GM19025 (cell line): ENCODE measurements at regions not wholly inside any gene's neighbourhood (a gene's known extent, or its start where the extent isn't known, plus 50 kb on each side); places are given as distances from the start of the nearest gene placed in this dataset.
"Not testable (repeated sequence)": the region's sequence is repeated elsewhere in the genome, so short reads cannot be mapped to it uniquely, and the experiment has no call there.

ENCODE experiments used
- ATAC-seq: cut with Tn5 transposase; IDR thresholded peaks from one replicate; pipeline ENCODE4 v1.9.1; 2021; ENCODE audit warnings: mild to moderate bottlenecking, low read depth, moderate library complexity; ENCODE audit not compliant: unreplicated experiment

GRCh38 chr6:19892260-19892659 lies 55.1 kb downstream of the ID4 start:
- ATAC-seq: no peak

DNA sequence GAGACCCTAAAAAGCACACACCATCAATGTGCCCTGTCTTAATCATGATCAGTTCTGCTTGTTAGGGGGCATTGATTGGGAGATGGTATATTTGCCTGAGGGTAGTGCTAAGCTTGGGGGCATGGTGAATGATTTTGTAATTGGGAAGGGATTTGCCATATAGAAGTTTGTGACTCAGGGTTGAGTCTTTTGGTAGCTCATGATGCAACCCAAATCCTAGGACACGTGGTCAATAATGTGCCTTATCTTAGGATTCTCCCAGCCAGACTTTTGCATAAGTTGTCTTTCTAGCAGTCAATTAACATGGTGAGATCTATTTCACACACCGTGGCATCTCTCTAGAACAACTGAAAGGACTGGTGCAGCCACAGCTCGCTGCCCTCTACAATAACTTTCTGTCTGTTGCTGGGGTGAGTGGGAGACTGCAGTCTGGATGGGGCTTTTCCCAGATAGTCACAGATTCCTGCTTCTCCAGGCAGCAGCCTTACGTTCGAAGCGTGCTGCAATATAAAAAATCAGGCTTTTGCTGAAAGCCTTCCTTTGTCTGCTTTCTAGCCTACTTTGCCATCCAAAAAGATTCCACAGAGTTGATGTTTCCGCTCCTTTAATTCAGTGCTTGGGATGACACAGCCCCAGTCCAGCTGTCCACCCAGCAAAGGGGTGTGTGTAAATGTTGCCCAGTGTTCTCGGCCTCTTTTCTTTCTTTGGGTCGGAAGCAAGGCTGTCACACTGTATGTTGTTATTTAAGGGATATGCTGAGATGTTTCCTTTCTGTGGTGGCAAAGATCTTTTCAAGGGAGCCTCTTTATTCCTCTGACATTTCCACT lies 58.9 kb downstream of the ID4 start:
- ATAC-seq: no peak

GRCh38 chr6:19896693-19897010 lies 59.5 kb downstream of the ID4 start:
- ATAC-seq: no peak

DNA sequence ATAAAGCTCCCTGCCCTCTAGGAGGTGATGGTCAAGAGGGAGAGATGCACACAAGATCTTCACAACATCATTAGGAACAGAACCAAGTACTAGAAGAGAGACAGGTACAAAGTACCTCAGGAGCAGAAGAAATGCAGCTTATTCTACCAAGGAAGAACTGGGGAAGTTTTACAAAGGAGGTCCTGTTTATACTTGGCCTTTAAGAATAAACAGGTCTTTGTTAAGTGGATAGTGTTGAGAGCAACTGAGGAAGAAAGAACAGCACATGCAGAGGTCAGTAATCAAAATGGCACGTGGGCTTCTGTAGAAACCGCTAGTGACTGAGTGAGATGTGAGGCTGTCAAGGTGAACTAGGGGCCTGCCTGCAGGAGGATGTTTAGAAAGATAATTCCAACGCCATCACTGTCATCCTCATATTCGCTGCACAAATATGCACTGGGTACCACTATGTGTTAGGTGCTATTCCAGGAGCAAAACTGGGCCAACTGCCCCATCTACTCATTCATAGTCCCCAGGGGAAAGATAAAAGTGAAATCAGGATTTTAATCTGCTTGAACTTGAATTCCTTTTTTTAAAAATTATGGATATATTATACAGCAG lies 61.1 kb downstream of the ID4 start:
- ATAC-seq: no peak

DNA sequence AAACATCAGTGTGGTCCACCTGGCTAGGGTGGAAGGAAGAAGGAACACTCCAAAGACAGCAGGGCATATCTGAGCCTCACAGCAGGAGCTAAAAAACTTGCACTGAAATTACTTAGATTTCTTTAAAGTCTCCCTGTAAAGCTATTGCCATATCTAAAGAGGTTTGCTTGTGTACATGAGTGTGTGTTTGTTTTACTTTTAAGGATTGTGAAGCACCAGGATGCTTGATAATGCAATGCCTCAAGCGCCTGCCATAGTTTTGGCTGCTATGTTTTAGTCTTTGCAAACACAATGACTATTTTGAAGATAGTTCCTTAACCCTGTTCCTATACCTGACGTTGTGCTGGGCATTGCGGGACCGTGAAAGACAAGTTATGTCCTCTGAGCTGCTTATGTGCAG lies 65.0 kb downstream of the ID4 start:
- no peak for ATAC-seq

DNA sequence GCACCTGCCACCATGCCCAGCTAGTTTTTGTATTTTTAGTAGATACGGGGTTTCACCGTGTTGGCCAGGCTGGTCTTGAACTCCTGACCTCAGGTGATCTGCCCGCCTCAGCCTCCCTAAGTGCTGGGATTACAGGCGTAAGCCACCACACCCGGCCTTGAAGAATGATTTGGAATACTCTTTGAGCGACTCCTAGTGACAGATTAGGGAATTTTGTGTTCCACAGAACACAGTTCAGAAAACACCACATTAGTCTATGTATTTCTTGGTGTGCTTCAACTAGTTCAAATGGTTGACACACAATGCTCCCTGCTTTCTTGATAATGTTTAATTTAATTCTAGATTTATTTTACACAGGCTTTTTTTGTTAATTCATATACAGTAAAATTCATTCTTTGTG lies 67.2 kb downstream of the ID4 start:
- not testable (repeated sequence) for ATAC-seq

- ATAC-seq: no peak
These were observed 68.4 kb downstream of the ID4 start for GRCh38 chr6:19905584-19905983.

- ATAC-seq: no peak
These were observed 69.0 kb downstream of the ID4 start for GRCh38 chr6:19906171-19906570.

DNA sequence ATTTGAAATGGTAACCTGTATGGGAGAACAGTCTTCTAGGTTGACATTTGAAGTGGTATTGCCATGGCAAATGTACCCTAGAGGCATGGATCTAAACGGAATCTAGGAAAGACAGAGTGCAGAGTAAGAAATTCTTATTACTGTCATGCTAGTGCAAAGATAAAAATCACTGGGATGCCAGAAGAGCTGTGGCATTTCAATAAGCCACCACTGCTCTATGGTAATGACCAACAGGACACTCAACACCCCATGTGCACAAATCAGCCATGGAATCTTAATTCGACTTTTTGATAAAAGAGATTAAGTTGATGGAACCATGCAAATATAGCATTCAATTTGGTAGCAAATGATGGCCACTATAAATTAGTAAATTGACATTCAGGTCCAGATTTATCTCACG lies 74.1 kb downstream of the ID4 start:
- no peak for ATAC-seq

- no peak for ATAC-seq
These were observed 81.3 kb downstream of the ID4 start for GRCh38 chr6:19918436-19918835.

GRCh38 chr6:19921786-19922185 lies 84.6 kb downstream of the ID4 start:
- no peak for ATAC-seq

DNA sequence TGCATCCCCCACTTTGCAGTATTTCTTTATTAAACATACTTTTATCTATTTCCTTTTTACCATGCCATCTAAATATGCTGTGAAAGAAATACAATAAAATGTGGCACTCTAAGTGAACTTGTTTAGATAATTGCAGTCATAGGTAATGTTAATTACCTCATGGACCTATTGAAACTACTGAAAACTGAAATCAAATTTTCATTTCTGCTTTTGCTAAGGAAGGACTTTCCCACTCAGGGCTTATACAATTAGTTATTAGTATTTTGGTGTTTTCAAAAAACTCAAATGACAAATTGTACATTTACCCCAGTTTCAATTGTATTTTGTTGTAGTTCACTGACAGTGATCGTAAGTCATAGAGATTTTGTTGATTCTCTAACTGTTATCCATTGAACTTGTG lies 88.4 kb downstream of the ID4 start:
- no peak for ATAC-seq

- no peak for ATAC-seq
These were observed 91.3 kb downstream of the ID4 start for GRCh38 chr6:19928461-19928860.

DNA sequence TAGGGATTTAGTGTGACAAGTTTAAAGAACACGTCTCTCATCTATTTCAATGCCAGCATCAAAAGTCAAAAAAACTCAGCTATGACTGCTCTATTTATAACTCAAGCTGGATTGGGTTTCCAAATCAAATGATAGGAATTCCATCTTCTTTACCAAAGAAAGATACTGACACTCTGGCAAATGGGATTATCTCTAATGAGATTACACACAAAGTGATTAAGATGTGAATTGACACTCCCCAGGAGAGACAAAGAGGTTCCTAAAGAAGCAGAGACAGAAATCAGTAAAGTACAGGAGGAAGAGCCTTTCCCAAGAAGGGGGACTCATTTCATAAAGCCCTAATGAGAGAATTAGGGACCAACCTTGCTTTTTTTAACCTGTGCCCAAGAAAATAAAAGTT lies 92.1 kb downstream of the ID4 start:
- ATAC-seq: no peak

DNA sequence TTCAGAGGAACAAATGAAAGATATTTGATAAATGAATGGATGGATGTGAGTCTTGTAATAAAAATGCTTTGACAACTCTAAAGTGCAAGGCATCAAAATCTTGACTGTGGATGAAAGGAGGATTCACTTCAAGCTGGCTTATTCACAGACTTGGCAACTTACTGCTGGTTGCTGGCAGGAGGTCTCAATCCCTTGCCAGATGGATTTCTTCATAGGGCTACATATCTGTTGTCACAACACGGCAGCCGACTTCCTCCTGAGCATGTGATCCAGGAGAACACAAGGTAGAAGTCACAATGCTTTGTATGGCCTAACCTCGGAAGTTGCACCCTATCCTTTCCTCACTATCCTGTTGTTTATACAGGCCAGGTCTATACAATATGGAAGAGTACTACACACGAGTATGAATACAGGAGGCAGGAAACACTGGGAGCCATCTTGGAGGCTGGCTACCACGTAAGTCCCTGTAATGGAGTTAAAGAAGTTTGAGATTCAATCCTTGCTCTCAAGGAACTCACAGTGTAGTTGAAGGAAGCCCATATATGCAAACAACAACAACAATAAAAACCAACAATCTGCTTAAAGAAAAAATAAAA lies 97.9 kb downstream of the ID4 start:
- no peak for ATAC-seq

- ATAC-seq: not testable (repeated sequence)
These were observed 102.2 kb downstream of the ID4 start for GRCh38 chr6:19939321-19939720.

DNA sequence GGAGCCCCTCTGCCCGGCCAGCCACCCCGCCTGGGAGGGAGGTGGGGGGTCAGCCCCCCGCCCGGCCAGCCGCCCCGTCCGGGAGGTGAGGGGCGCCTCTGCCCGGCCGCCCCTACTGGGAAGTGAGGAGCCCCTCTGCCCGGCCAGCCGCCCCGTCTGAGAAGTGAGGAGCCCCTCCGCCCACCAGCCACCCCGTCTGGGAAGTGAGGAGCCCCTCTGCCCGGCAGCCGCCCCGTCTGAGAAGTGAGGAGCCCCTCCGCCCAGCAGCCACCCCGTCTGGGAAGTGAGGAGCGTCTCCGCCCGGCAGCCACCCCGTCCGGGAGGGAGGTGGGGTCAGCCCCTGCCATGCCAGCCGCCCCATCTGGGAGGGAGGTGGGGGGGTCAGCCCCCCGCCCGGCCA lies 102.8 kb downstream of the ID4 start:
- not testable (repeated sequence) for ATAC-seq

- ATAC-seq: no peak
These were observed 105.9 kb downstream of the ID4 start for GRCh38 chr6:19943042-19943441.

- ATAC-seq: no peak
These were observed 108.7 kb downstream of the ID4 start for GRCh38 chr6:19945843-19946358.

DNA sequence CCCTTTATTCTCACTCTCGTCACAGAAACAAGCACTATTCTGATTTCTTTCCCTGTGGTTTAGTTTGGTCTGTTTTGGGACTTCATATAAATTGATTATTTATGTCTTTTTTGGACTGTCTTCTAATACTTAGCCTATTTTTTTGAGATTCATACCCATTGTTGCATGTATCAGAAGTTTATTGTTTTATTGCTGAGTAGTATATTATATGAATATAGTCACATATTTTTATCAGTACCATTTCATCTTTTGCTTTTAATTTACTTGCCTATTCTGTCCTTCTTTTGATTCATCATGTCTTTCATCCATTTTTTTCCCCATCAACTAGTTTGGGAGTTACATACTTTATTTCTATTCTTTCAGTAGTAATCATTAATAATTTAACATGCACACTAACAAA lies 112.0 kb downstream of the ID4 start:
- no peak for ATAC-seq

- ATAC-seq: no peak
These were observed 126.9 kb downstream of the ID4 start for GRCh38 chr6:19964115-19964514.

DNA sequence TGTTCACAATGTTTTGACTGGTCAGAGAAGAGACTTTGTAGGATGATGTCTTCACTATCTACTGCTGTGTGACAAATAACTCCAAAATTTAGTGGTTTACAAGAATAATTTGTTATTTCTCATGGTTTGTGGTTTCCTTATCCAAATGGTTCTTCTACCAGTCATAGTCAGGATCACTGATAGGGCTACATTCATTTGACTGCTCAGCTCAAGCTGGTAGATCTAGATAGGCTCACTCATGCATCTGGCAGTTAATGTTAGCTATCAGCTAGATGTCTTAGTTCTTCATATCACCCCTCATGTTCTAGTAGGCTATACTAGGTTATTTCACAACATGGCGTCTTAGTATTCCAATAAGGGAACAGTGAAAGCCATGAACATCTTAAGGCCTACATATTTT lies 131.0 kb downstream of the ID4 start:
- ATAC-seq: no peak
